ENCODE measurements at regions not wholly inside any gene's neighbourhood (a gene's known extent, or its start where the extent isn't known, plus 50 kb on each side); places are given as distances from the start of the nearest gene placed in this dataset.

DNA sequence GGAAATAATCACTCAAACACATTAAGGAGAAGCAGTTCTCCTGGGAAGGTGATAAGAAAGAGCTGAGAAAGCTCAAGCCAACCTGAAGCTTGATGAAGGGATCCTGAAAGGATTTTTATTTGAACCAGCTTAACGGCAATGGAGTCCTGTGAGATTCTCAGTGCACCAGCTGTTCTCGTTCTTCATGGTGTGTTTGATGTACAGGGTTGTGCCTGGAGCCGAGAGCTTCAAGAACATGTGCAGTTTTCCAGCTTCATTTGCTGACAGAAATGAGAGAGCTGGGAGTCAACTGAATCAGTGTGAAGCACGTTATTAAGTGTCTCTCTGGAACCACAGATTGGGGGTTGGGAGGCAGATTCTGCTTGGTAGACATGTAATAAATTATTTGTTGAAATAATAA, 115.7 kb downstream of the ANKRD50 start:
- DNase-seq: no peak
- intact Hi-C loops (cut with micrococcal nuclease): no loop called here
- Histone ChIP-seq H3K27ac (replicated peaks) (no peak overlapping the region), H3K4me3 (no peak overlapping the region), H3K9me3 (replicated peaks) (peaks cover 1% of the 10 kb centered on the region), H3K36me3 (no peaks in the 10 kb centered on the region), H3K4me1 (no peaks in the 10 kb centered on the region), H3K27me3 (ENCODE audit: low read depth) (no peaks in the 10 kb centered on the region)
- TF ChIP-seq, protein P1, sequence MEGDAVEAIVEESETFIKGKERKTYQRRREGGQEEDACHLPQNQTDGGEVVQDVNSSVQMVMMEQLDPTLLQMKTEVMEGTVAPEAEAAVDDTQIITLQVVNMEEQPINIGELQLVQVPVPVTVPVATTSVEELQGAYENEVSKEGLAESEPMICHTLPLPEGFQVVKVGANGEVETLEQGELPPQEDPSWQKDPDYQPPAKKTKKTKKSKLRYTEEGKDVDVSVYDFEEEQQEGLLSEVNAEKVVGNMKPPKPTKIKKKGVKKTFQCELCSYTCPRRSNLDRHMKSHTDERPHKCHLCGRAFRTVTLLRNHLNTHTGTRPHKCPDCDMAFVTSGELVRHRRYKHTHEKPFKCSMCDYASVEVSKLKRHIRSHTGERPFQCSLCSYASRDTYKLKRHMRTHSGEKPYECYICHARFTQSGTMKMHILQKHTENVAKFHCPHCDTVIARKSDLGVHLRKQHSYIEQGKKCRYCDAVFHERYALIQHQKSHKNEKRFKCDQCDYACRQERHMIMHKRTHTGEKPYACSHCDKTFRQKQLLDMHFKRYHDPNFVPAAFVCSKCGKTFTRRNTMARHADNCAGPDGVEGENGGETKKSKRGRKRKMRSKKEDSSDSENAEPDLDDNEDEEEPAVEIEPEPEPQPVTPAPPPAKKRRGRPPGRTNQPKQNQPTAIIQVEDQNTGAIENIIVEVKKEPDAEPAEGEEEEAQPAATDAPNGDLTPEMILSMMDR (IDR thresholded peaks at IDR 0.05; ENCODE audit: borderline replicate concordance): no peak

DNA sequence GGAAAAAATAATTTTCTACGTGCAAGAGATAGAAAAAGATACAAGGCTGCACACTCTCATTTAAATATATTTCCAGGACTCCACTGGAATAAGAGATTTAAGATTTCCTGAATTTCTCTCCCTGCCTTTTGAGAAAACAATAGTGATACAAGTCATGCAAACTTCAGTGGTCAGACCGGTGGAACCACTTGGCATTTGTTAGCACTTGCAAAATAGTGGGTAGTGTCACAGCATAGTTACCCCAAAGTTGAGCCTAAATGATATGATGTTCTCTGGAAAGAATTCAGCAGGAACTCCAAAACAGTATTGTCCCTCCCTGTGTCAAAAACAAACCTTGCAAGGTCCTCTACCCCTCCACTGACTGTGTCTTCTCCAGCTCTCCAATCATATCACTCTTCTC, 102.3 kb downstream of the ANKRD50 start:
- intact Hi-C loops (cut with micrococcal nuclease): no loop called here
- TF ChIP-seq, protein P1 (IDR thresholded peaks at IDR 0.05; ENCODE audit: borderline replicate concordance): no peak
- Histone ChIP-seq H3K4me1 (no peaks in the 10 kb centered on the region), H3K4me3 (no peak overlapping the region), H3K36me3 (no peaks in the 10 kb centered on the region), H3K9me3 (replicated peaks) (no peaks in the 10 kb centered on the region), H3K27ac (replicated peaks) (no peak overlapping the region), H3K27me3 (ENCODE audit: low read depth) (no peaks in the 10 kb centered on the region)
- DNase-seq: no peak

Data from left ventricle myocardium inferior (tissue), 1 donor.